ENCODE measurements at regions not wholly inside any gene's neighbourhood (a gene's known extent, or its start where the extent isn't known, plus 50 kb on each side); places are given as distances from the start of the nearest gene placed in this dataset.

- no peak for TF ChIP-seq REST (IDR thresholded peaks at IDR 0.05; ENCODE audit: insufficient read depth in 1 of 2, low read depth in 2 of 2, low read length in 2 of 2)
- TF ChIP-seq SIN3A (IDR thresholded peaks at IDR 0.05; ENCODE audit: borderline replicate concordance, insufficient read depth, low read length) = no peak
- TF ChIP-seq TAF1 (IDR thresholded peaks at IDR 0.05; ENCODE audit: borderline replicate concordance, insufficient read depth, low read length) = no peak
- no peak for TF ChIP-seq FOXP2 (optimal IDR thresholded peaks at IDR 0.05; ENCODE audit: borderline replicate concordance, extremely low read depth, extremely low read length, insufficient read depth)
- TF ChIP-seq POLR2AphosphoS5 (IDR thresholded peaks at IDR 0.05; ENCODE audit: low read depth, low read length) = no peak
Observed at GRCh38 chr10:3714967-3715366, 70.0 kb downstream of the KLF6 start.

DNA sequence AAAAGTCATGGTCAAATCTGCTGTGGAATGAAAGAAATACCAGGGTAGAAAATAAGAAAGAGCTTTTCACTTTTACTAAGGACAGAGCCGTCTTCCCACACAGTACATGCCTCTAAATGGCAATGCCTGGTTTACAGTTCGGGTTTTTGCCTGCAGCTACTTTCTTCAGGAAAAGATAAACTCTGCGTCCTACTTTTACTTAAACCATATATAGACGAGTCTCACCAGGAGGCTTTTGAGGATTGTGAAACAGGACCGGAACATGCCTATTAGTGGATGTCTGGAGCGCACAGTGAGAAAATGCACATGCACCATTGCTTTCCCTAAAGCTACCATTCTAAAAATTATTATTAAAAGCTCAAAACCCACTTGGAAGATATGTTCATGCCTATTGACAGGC is 70.5 kb downstream of the KLF6 start:
- TF ChIP-seq TAF1 (IDR thresholded peaks at IDR 0.05; ENCODE audit: borderline replicate concordance, insufficient read depth, low read length) = no peak
- TF ChIP-seq POLR2AphosphoS5 (IDR thresholded peaks at IDR 0.05; ENCODE audit: low read depth, low read length) = no peak
- TF ChIP-seq REST (IDR thresholded peaks at IDR 0.05; ENCODE audit: insufficient read depth in 1 of 2, low read depth in 2 of 2, low read length in 2 of 2) = no peak
- no peak for TF ChIP-seq SIN3A (IDR thresholded peaks at IDR 0.05; ENCODE audit: borderline replicate concordance, insufficient read depth, low read length)
- TF ChIP-seq FOXP2 (optimal IDR thresholded peaks at IDR 0.05; ENCODE audit: borderline replicate concordance, extremely low read depth, extremely low read length, insufficient read depth) = no peak

DNA sequence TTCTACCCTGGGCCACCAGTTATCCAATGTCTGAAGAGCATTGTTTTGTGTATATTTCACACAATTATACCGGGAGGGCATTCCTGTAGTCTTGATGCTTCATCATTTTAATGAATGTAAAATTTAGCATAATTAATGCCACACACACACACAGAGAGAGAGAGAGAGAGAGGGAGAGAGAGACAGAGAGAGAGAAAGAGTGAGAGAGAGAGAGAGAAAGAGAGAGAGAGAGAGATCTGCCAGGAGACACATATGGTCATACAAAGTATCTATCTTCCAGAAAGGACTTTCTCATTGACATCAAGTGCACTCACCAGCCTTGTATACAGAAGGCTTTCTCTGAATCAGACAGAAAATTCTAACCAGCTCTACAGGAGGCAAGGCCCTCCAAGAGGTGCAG is 72.3 kb downstream of the KLF6 start:
- TF ChIP-seq POLR2AphosphoS5 (IDR thresholded peaks at IDR 0.05; ENCODE audit: low read depth, low read length) (no peak), SIN3A (IDR thresholded peaks at IDR 0.05; ENCODE audit: borderline replicate concordance, insufficient read depth, low read length) (no peak), REST (IDR thresholded peaks at IDR 0.05; ENCODE audit: insufficient read depth in 1 of 2, low read depth in 2 of 2, low read length in 2 of 2) (no peak), TAF1 (IDR thresholded peaks at IDR 0.05; ENCODE audit: borderline replicate concordance, insufficient read depth, low read length) (no peak), FOXP2 (optimal IDR thresholded peaks at IDR 0.05; ENCODE audit: borderline replicate concordance, extremely low read depth, extremely low read length, insufficient read depth) (no peak)

GRCh38 chr10:3711918-3712317 is 73.1 kb downstream of the KLF6 start:
- no peak for TF ChIP-seq SIN3A (IDR thresholded peaks at IDR 0.05; ENCODE audit: borderline replicate concordance, insufficient read depth, low read length)
- no peak for TF ChIP-seq TAF1 (IDR thresholded peaks at IDR 0.05; ENCODE audit: borderline replicate concordance, insufficient read depth, low read length)
- no peak for TF ChIP-seq POLR2AphosphoS5 (IDR thresholded peaks at IDR 0.05; ENCODE audit: low read depth, low read length)
- TF ChIP-seq FOXP2 (optimal IDR thresholded peaks at IDR 0.05; ENCODE audit: borderline replicate concordance, extremely low read depth, extremely low read length, insufficient read depth) = no peak
- no peak for TF ChIP-seq REST (IDR thresholded peaks at IDR 0.05; ENCODE audit: insufficient read depth in 1 of 2, low read depth in 2 of 2, low read length in 2 of 2)

GRCh38 chr10:3710764-3711163 is 74.2 kb downstream of the KLF6 start:
- no peak for TF ChIP-seq TAF1 (IDR thresholded peaks at IDR 0.05; ENCODE audit: borderline replicate concordance, insufficient read depth, low read length)
- no peak for TF ChIP-seq FOXP2 (optimal IDR thresholded peaks at IDR 0.05; ENCODE audit: borderline replicate concordance, extremely low read depth, extremely low read length, insufficient read depth)
